GM12891 (cell line): ENCODE measurements at regions not wholly inside any gene's neighbourhood (a gene's known extent, or its start where the extent isn't known, plus 50 kb on each side); places are given as distances from the start of the nearest gene placed in this dataset.

Experiments used
- DNase-seq: peaks from one replicate; pipeline ENCODE4 v3.0.0; 2011; ENCODE audit warnings: low spot score; ENCODE audit not compliant: insufficient read length
- FAIRE-seq: peaks from 2 replicates; lab custom pipeline; 2011; peaks lifted over from hg19 to GRCh38; lab: Jason Lieb, UNC
- PAX5 ChIP-seq: IDR thresholded peaks from 2 replicates; pipeline ENCODE4 v1.6.1; 2011; ENCODE audit warnings: low read length, moderate library complexity, mild to moderate bottlenecking; ENCODE audit not compliant: insufficient read depth, severe bottlenecking
- POLR2A ChIP-seq: IDR thresholded peaks from 2 replicates; pipeline ENCODE4 v1.6.1; 2011; ENCODE audit warnings: low read depth, low read length, control low read depth
- POLR2AphosphoS5 ChIP-seq: IDR thresholded peaks from 2 replicates; pipeline ENCODE4 v1.6.1; 2011; ENCODE audit warnings: low read depth, low read length, control low read depth
- POU2F2 ChIP-seq: IDR thresholded peaks from 2 replicates; pipeline ENCODE4 v1.6.1; 2011; ENCODE audit warnings: low read depth, mild to moderate bottlenecking, control low read depth, low read length, moderate library complexity
- SPI1 ChIP-seq: IDR thresholded peaks from 2 replicates; pipeline ENCODE4 v1.6.1; 2011; ENCODE audit warnings: low read depth, low read length, control low read depth
- TAF1 ChIP-seq: IDR thresholded peaks from 2 replicates; pipeline ENCODE4 v1.6.1; 2011; ENCODE audit warnings: low read depth, low read length, control low read depth

- DNase-seq, result no peak
- no peak for FAIRE-seq
- TF ChIP-seq POU2F2 (no peak), SPI1 (no peak), POLR2A (no peak), PAX5 (no peak), TAF1 (no peak), POLR2AphosphoS5 (no peak)
These were observed 59.3 kb downstream of the DDIT4L start for GRCh38 chr4:100130964-100131363.

- DNase-seq (no peak), FAIRE-seq (no peak)
- no peak for TF ChIP-seq POLR2AphosphoS5
These were observed 59.8 kb downstream of the DDIT4L start for GRCh38 chr4:100130491-100130890.

- DNase-seq, result no peak
- no peak for FAIRE-seq
- no peak for TF ChIP-seq SPI1
- no peak for TF ChIP-seq PAX5
- no peak for TF ChIP-seq POLR2AphosphoS5
- TF ChIP-seq POU2F2, result no peak
- no peak for TF ChIP-seq POLR2A
- no peak for TF ChIP-seq TAF1
These were observed 60.5 kb downstream of the DDIT4L start for GRCh38 chr4:100129774-100130173.

GRCh38 chr4:100128338-100128737 is 61.9 kb downstream of the DDIT4L start:
- TF ChIP-seq TAF1 (no peak), SPI1 (no peak), PAX5 (no peak), POU2F2 (no peak), POLR2AphosphoS5 (no peak), POLR2A (no peak)
- FAIRE-seq (no peak), DNase-seq (no peak)

GRCh38 chr4:100124715-100125114 is 65.6 kb downstream of the DDIT4L start:
- FAIRE-seq (no peak), DNase-seq (no peak)
- TF ChIP-seq TAF1 (no peak), POLR2A (no peak), SPI1 (no peak), POU2F2 (no peak), POLR2AphosphoS5 (no peak), PAX5 (no peak)

GRCh38 chr4:100118181-100118580 is 72.1 kb downstream of the DDIT4L start:
- no peak for TF ChIP-seq PAX5
- TF ChIP-seq POU2F2, result no peak
- no peak for TF ChIP-seq SPI1
- TF ChIP-seq POLR2A, result no peak
- no peak for TF ChIP-seq TAF1
- no peak for TF ChIP-seq POLR2AphosphoS5
- FAIRE-seq (no peak), DNase-seq (no peak)

- TF ChIP-seq SPI1 (no peak), POLR2A (no peak), POLR2AphosphoS5 (no peak), PAX5 (no peak), POU2F2 (no peak), TAF1 (no peak)
- FAIRE-seq (no peak), DNase-seq (no peak)
These were observed 72.5 kb downstream of the DDIT4L start for GRCh38 chr4:100117750-100118149.

GRCh38 chr4:100114909-100115308 is 75.4 kb downstream of the DDIT4L start:
- DNase-seq, result no peak
- no peak for TF ChIP-seq POLR2AphosphoS5
- no peak for TF ChIP-seq POU2F2
- TF ChIP-seq TAF1, result no peak
- TF ChIP-seq SPI1, result no peak
- TF ChIP-seq POLR2A, result no peak
- TF ChIP-seq PAX5, result no peak
- FAIRE-seq, result no peak

- TF ChIP-seq TAF1 (no peak), SPI1 (no peak), POLR2AphosphoS5 (no peak), PAX5 (no peak), POU2F2 (no peak), POLR2A (no peak)
- no peak for DNase-seq
- FAIRE-seq, result no peak
These were observed 76.5 kb downstream of the DDIT4L start for GRCh38 chr4:100113732-100114131.

- TF ChIP-seq PAX5, result no peak
- TF ChIP-seq TAF1, result no peak
- TF ChIP-seq POLR2AphosphoS5, result no peak
- TF ChIP-seq POU2F2, result no peak
- no peak for TF ChIP-seq POLR2A
- TF ChIP-seq SPI1, result no peak
- DNase-seq (no peak), FAIRE-seq (no peak)
These were observed 77.2 kb downstream of the DDIT4L start for GRCh38 chr4:100113096-100113495.

- FAIRE-seq (no peak), DNase-seq (no peak)
- TF ChIP-seq PAX5 (no peak), SPI1 (no peak), TAF1 (no peak), POLR2A (no peak), POLR2AphosphoS5 (no peak), POU2F2 (no peak)
These were observed 80.3 kb downstream of the DDIT4L start for GRCh38 chr4:100109921-100110320.
